OCI-LY1 (cell line): ENCODE measurements at regions not wholly inside any gene's neighbourhood (a gene's known extent, or its start where the extent isn't known, plus 50 kb on each side); places are given as distances from the start of the nearest gene placed in this dataset.

ENCODE experiments used
- H2AFZ ChIP-seq: fragments of 200-600 bp; sonication (generic), shearing (Covaris generic); 2 replicates; pipeline ENCODE4 v1.6.0; 2014; ENCODE audit warnings: antibody characterized with exemption, mild to moderate bottlenecking, low read length
- H3F3A ChIP-seq: fragments of 200-600 bp; sonication (generic), shearing (Covaris generic); 2 replicates; pipeline ENCODE4 v1.6.0; 2014; ENCODE audit warnings: mild to moderate bottlenecking, antibody characterized with exemption, low read length, moderate library complexity; ENCODE audit not compliant: insufficient read depth
- H3K27ac ChIP-seq: fragments of 200-600 bp; sonication (generic); 2 replicates; pipeline ENCODE4 v1.5.1; 2014; ENCODE audit warnings: low read length, mixed run types, mild to moderate bottlenecking, low read depth; ENCODE audit not compliant: poor library complexity, severe bottlenecking
- H3K27me3 ChIP-seq: fragments of 200-600 bp; sonication (generic); 2 replicates; pipeline ENCODE4 v1.6.0; 2014; ENCODE audit warnings: antibody characterized with exemption, mild to moderate bottlenecking, low read length, moderate library complexity; ENCODE audit not compliant: insufficient read depth
- H3K36me3 ChIP-seq: fragments of 200-600 bp; sonication (generic); 2 replicates; pipeline ENCODE4 v1.6.1; 2014; ENCODE audit warnings: mild to moderate bottlenecking, antibody characterized with exemption, low read length, moderate library complexity, mixed read lengths; ENCODE audit not compliant: insufficient read depth
- H3K4me1 ChIP-seq: fragments of 200-600 bp; sonication (generic); 2 replicates; pipeline ENCODE4 v1.5.1; 2014; ENCODE audit warnings: mild to moderate bottlenecking, low read length, moderate library complexity; ENCODE audit not compliant: insufficient read depth, severe bottlenecking
- H3K4me2 ChIP-seq: fragments of 200-600 bp; sonication (generic), shearing (Covaris generic); 2 replicates; pipeline ENCODE4 v1.6.1; 2014; ENCODE audit warnings: low read length
- H3K4me3 ChIP-seq: fragments of 200-600 bp; sonication (generic); 2 replicates; pipeline ENCODE4 v1.5.1; 2014; ENCODE audit warnings: low read length, low read depth, mild to moderate bottlenecking, mixed read lengths; ENCODE audit not compliant: poor library complexity, severe bottlenecking
- H3K79me2 ChIP-seq: fragments of 200-600 bp; shearing (Covaris generic); 2 replicates; pipeline ENCODE4 v1.6.1; 2016; ENCODE audit warnings: mixed run types, low read length, mixed read lengths; ENCODE audit not compliant: insufficient read depth
- H3K9ac ChIP-seq: fragments of 200-600 bp; sonication (generic), shearing (Covaris generic); 2 replicates; pipeline ENCODE4 v1.6.1; 2014; ENCODE audit warnings: mild to moderate bottlenecking, low read length, mixed read lengths
- H3K9me2 ChIP-seq: fragments of 200-600 bp; sonication (generic), shearing (Covaris generic); 2 replicates; pipeline ENCODE4 v1.6.1; 2014; ENCODE audit warnings: low read depth, mild to moderate bottlenecking, low read length, mixed read lengths
- H3K9me3 ChIP-seq: fragments of 200-600 bp; shearing (Covaris generic); 2 replicates; pipeline ENCODE4 v1.6.1; 2014; ENCODE audit warnings: low read length, mixed read lengths
- H4K20me1 ChIP-seq: fragments of 200-600 bp; sonication (generic), shearing (Covaris generic); 2 replicates; pipeline ENCODE4 v1.6.0; 2016; ENCODE audit warnings: mild to moderate bottlenecking, low read length; ENCODE audit not compliant: insufficient read depth
- CTCF ChIP-seq: fragments of 200-600 bp; sonication (generic), shearing (Covaris generic); IDR thresholded peaks from 2 replicates; pipeline ENCODE4 v1.5.1; 2017; ENCODE audit warnings: mild to moderate bottlenecking, antibody characterized with exemption, low read length, moderate library complexity, mixed read lengths
- EZH2 ChIP-seq: fragments of 200-600 bp; sonication (generic), shearing (Covaris generic); IDR thresholded peaks from 2 replicates; pipeline ENCODE4 v1.8.0; 2017; ENCODE audit warnings: borderline replicate concordance, mixed run types, mild to moderate bottlenecking, antibody characterized with exemption, low read length, moderate library complexity, mixed read lengths

- Histone ChIP-seq H3K4me1 (no peaks in the 10 kb centered on the region), H3K4me2 (no peak overlapping the region), H3K36me3 (no peaks in the 10 kb centered on the region)
These were observed 166.7 kb upstream of the RPS6KA3 start for GRCh38 chrX:20433388-20433775.

GRCh38 chrX:20432746-20433387 lies 166.2 kb upstream of the RPS6KA3 start:
- no peak overlapping the region for H3K9ac ChIP-seq
- no peaks in the 10 kb centered on the region for H3K79me2 ChIP-seq
- no peak overlapping the region for H3K27ac ChIP-seq
- TF ChIP-seq CTCF, result no peak
- TF ChIP-seq EZH2, result no peak
- no peak overlapping the region for H2AFZ ChIP-seq
- no peaks in the 10 kb centered on the region for H3F3A ChIP-seq
- H4K20me1 ChIP-seq, result no peaks in the 10 kb centered on the region
- no peaks in the 10 kb centered on the region for H3K27me3 ChIP-seq
- H3K36me3 ChIP-seq, result no peaks in the 10 kb centered on the region
- H3K4me3 ChIP-seq, result no peak overlapping the region
- H3K4me1 ChIP-seq, result no peaks in the 10 kb centered on the region
- H3K9me3 ChIP-seq, result no peaks in the 10 kb centered on the region
- H3K4me2 ChIP-seq, result no peak overlapping the region
- no peaks in the 10 kb centered on the region for H3K9me2 ChIP-seq

More at GRCh38 chrX:20433388-20433775, 166.7 kb upstream of the RPS6KA3 start:
- no peak for TF ChIP-seq CTCF
- TF ChIP-seq EZH2, result no peak
- no peaks in the 10 kb centered on the region for H3K9me2 ChIP-seq
- H2AFZ ChIP-seq, result no peak overlapping the region
- no peaks in the 10 kb centered on the region for H3K79me2 ChIP-seq
- H3K27ac ChIP-seq, result no peak overlapping the region
- H4K20me1 ChIP-seq, result no peaks in the 10 kb centered on the region
- H3K9ac ChIP-seq, result no peak overlapping the region
- no peak overlapping the region for H3K4me3 ChIP-seq
- H3K27me3 ChIP-seq, result no peaks in the 10 kb centered on the region
- H3F3A ChIP-seq, result no peaks in the 10 kb centered on the region
- H3K9me3 ChIP-seq, result no peaks in the 10 kb centered on the region

- Histone ChIP-seq H3K4me3 (no peak overlapping the region), H3K9me3 (no peaks in the 10 kb centered on the region), H3K4me2 (no peak overlapping the region), H3K36me3 (no peaks in the 10 kb centered on the region), H3F3A (no peaks in the 10 kb centered on the region), H3K79me2 (no peaks in the 10 kb centered on the region), H3K9ac (no peak overlapping the region), H3K4me1 (no peaks in the 10 kb centered on the region), H2AFZ (no peak overlapping the region), H3K9me2 (no peaks in the 10 kb centered on the region), H4K20me1 (no peaks in the 10 kb centered on the region), H3K27me3 (no peaks in the 10 kb centered on the region), H3K27ac (no peak overlapping the region)
- TF ChIP-seq CTCF (no peak), EZH2 (no peak)
These were observed 165.3 kb upstream of the RPS6KA3 start for GRCh38 chrX:20432048-20432447.
